Peyer's patch (tissue), 4 donors: ENCODE measurements at regions not wholly inside any gene's neighbourhood (a gene's known extent, or its start where the extent isn't known, plus 50 kb on each side); places are given as distances from the start of the nearest gene placed in this dataset.

Experiments used
- CTCF ChIP-seq, 6 experiments: fragments of 450-650 bp in 4 of 6; fragments of 200-600 bp in 2 of 6; sonication (generic) in 1 of 6; IDR thresholded peaks; one replicate each; pipeline ENCODE4 v1.5.1; 2017 to 2019; ENCODE audit warnings: antibody characterized with exemption in 6 of 6, mild to moderate bottlenecking in 3 of 6, moderate library complexity in 1 of 6
- POLR2A ChIP-seq, 2 donors: fragments of 450-650 bp; IDR thresholded peaks; one replicate each; pipeline ENCODE4 v1.5.1; 2017; ENCODE audit warnings: antibody characterized with exemption in 2 of 2, mild to moderate bottlenecking in 2 of 2, moderate library complexity in 2 of 2

GRCh38 chr2:204472375-204472774, 72.9 kb upstream of the PARD3B start:
- TF ChIP-seq CTCF (IDR thresholded peaks at IDR 0.05) = no peak
- TF ChIP-seq POLR2A (IDR thresholded peaks at IDR 0.05) = no peak
